ENCODE measurements at regions not wholly inside any gene's neighbourhood (a gene's known extent, or its start where the extent isn't known, plus 50 kb on each side); places are given as distances from the start of the nearest gene placed in this dataset.

- TF ChIP-seq CTCF (conservative IDR thresholded peaks at IDR 0.05) = no peak
- no peak for TF ChIP-seq ZFX (IDR thresholded peaks at IDR 0.05)
Observed at GRCh38 chr13:109396266-109396665, 390.1 kb downstream of the IRS2 start.
